Body of pancreas (tissue), 4 donors: ENCODE measurements at regions not wholly inside any gene's neighbourhood (a gene's known extent, or its start where the extent isn't known, plus 50 kb on each side); places are given as distances from the start of the nearest gene placed in this dataset.

ENCODE experiments used
- POLR2A ChIP-seq, 3 donors: fragments of 450-650 bp; IDR thresholded peaks; one replicate each; pipeline ENCODE4 v1.6.1; 2016; ENCODE audit warnings: antibody characterized with exemption in 3 of 3, mild to moderate bottlenecking in 2 of 3
- TF ChIP-seq, protein P1 (sequence below), 7 experiments: fragments of 450-650 bp in 4 of 7; fragments of 200-600 bp in 3 of 7; sonication (generic) in 3 of 7; IDR thresholded peaks; one replicate each; pipeline ENCODE4 v1.5.1; 2016 to 2019; ENCODE audit warnings: antibody characterized with exemption in 7 of 7

DNA sequence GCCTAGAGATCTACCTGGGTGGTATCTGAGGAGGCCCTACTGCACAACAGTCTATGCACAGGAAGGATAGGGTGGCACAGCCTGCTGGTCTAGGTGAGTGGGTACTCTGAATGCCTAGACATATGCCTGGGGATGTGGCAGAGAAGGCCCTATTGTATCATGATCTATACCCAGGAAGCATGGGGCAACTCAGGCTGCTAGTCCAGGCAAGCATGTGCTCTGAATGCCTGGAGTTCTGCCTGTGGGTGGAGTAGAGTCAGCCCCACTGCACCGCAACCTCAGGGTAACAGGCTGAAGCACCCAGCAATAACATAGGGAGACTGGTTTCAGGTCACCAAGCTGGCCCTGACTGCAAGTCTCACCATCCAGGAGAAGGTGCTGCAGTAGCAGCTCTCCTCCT, 224.7 kb downstream of the MFSD1 start:
- TF ChIP-seq, protein P1, sequence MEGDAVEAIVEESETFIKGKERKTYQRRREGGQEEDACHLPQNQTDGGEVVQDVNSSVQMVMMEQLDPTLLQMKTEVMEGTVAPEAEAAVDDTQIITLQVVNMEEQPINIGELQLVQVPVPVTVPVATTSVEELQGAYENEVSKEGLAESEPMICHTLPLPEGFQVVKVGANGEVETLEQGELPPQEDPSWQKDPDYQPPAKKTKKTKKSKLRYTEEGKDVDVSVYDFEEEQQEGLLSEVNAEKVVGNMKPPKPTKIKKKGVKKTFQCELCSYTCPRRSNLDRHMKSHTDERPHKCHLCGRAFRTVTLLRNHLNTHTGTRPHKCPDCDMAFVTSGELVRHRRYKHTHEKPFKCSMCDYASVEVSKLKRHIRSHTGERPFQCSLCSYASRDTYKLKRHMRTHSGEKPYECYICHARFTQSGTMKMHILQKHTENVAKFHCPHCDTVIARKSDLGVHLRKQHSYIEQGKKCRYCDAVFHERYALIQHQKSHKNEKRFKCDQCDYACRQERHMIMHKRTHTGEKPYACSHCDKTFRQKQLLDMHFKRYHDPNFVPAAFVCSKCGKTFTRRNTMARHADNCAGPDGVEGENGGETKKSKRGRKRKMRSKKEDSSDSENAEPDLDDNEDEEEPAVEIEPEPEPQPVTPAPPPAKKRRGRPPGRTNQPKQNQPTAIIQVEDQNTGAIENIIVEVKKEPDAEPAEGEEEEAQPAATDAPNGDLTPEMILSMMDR (IDR thresholded peaks at IDR 0.05) = no peak
- no peak for TF ChIP-seq POLR2A (IDR thresholded peaks at IDR 0.05)
